AG09309 (cell line): ENCODE measurements at regions not wholly inside any gene's neighbourhood (a gene's known extent, or its start where the extent isn't known, plus 50 kb on each side); places are given as distances from the start of the nearest gene placed in this dataset.

Experiments
- DNase-seq: peaks from one replicate; pipeline ENCODE4 v3.0.0-alpha.2; 2010; ENCODE audit warnings: low read depth
- H3K4me3 ChIP-seq: 2 replicates; pipeline ENCODE4 v1.5.1; 2011; ENCODE audit warnings: mild to moderate bottlenecking, low read depth, low read length, moderate library complexity; ENCODE audit not compliant: control insufficient read depth
- TF ChIP-seq, protein P1 (sequence below): IDR thresholded peaks from 2 replicates; pipeline ENCODE4 v1.5.1; 2011; ENCODE audit warnings: mild to moderate bottlenecking, low read depth, low read length, inconsistent platforms; ENCODE audit not compliant: insufficient read depth, control insufficient read depth; ENCODE audit errors: missing control alignments

DNA sequence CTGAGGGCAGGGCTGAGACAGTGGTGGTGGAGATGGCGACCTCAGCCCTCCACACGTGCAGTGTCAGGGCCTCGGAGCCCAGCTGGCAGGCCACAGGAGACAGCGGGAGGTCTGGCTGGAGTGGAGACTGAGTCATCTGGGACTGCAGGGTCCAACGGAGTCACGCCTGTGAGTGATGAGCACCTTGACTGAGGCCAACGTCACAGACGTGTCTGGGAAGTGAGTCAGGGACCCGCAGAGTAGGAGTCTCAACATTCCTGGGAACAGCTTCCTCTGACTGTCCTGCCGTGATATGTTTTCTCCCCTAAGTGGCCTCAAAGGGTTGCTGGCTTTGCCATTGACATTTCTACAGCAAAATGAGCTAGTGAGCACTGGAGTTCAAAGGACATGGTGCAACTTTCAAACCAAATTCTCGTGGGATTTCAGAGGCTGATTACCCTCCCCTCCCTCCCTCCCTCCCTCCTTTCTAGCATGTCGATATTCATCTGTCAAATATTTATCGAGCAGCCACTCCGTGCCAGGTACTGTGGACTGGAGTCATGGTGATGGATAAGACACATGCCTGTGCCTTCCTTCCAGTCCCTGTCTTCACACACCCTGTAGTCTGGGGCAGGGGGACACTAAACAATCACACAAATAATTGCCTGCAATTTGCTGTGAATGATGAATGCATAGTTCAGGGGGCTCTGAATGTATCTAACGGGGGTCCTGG, 53.3 kb upstream of the AMOTL2 start:
- H3K4me3 ChIP-seq = no peak overlapping the region
- TF ChIP-seq, protein P1, sequence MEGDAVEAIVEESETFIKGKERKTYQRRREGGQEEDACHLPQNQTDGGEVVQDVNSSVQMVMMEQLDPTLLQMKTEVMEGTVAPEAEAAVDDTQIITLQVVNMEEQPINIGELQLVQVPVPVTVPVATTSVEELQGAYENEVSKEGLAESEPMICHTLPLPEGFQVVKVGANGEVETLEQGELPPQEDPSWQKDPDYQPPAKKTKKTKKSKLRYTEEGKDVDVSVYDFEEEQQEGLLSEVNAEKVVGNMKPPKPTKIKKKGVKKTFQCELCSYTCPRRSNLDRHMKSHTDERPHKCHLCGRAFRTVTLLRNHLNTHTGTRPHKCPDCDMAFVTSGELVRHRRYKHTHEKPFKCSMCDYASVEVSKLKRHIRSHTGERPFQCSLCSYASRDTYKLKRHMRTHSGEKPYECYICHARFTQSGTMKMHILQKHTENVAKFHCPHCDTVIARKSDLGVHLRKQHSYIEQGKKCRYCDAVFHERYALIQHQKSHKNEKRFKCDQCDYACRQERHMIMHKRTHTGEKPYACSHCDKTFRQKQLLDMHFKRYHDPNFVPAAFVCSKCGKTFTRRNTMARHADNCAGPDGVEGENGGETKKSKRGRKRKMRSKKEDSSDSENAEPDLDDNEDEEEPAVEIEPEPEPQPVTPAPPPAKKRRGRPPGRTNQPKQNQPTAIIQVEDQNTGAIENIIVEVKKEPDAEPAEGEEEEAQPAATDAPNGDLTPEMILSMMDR = peak; percentile 25
- peak; percentile 99 for DNase-seq

- peak; percentile 77 for DNase-seq
- TF ChIP-seq, protein P1 = no peak
- no peak overlapping the region for H3K4me3 ChIP-seq
These were observed 52.5 kb upstream of the AMOTL2 start for GRCh38 chr3:134426660-134427181.

DNA sequence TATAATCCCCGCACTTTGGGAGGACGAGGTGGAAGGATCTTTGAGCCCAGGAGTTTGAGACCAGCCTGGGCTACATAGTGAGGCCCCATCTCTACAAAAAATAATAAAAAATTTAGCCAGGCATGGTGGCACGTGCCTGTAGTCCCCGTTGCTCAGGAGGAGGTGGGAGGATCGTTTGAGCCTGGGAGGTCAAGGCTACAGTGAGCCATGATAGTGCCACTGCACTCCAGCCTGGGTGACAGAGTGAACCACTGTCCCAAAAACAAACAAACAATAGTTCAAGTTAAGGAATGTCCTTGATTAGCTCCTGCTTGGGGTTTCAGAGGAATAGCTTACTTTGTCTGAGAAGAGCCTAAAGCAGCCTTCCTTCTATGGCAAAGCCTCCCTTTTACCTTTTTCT, 51.7 kb upstream of the AMOTL2 start:
- no peak overlapping the region for H3K4me3 ChIP-seq
- TF ChIP-seq, protein P1 = no peak
- no peak for DNase-seq
